SK-N-SH treated with all-trans-retinoic acid at 6 μM for 48 hours (cell line): ENCODE measurements at regions not wholly inside any gene's neighbourhood (a gene's known extent, or its start where the extent isn't known, plus 50 kb on each side); places are given as distances from the start of the nearest gene placed in this dataset.

Experiments used
- ATAC-seq: fragments of 200-7000 bp; cut with Tn5 transposase; 3 replicates; pipeline ENCODE4 v1.9.1; 2020; ENCODE audit warnings: mild to moderate bottlenecking, moderate library complexity
- BACH2 ChIP-seq: fragments of 250-450 bp; sonication (Bioruptor Pico); IDR thresholded peaks from 2 replicates; pipeline ENCODE4 v1.9.0; 2021; ENCODE audit warnings: mild to moderate bottlenecking, borderline replicate concordance
- CSDC2 ChIP-seq: fragments of 250-450 bp; sonication (Bioruptor Pico); IDR thresholded peaks from 2 replicates; pipeline ENCODE4 v1.5.0; 2020; ENCODE audit warnings: mild to moderate bottlenecking, moderate library complexity
- ESRRG ChIP-seq: fragments of 250-450 bp; sonication (Bioruptor Pico); IDR thresholded peaks from 2 replicates; pipeline ENCODE4 v1.6.1; 2021; ENCODE audit warnings: mild to moderate bottlenecking
- GLIS3 ChIP-seq: fragments of 250-450 bp; sonication (Bioruptor Pico); IDR thresholded peaks from 2 replicates; pipeline ENCODE4 v1.5.0; 2020; ENCODE audit warnings: mild to moderate bottlenecking, moderate library complexity
- ISL1 ChIP-seq: fragments of 250-450 bp; sonication (Bioruptor Pico); IDR thresholded peaks from 2 replicates; pipeline ENCODE4 v2.1.2; 2022; ENCODE audit warnings: mild to moderate bottlenecking, moderate library complexity
- OSR1 ChIP-seq: fragments of 250-450 bp; sonication (Bioruptor Pico); IDR thresholded peaks from 2 replicates; pipeline ENCODE4 v1.8.0; 2022; ENCODE audit warnings: moderate library complexity, mild to moderate bottlenecking, inconsistent platforms
- PPARA ChIP-seq: fragments of 250-450 bp; sonication (Bioruptor Pico); IDR thresholded peaks from 2 replicates; pipeline ENCODE4 v1.5.0; 2020; ENCODE audit warnings: mild to moderate bottlenecking, borderline replicate concordance
- RARB ChIP-seq: fragments of 250-450 bp; sonication (Bioruptor Pico); IDR thresholded peaks from 2 replicates; pipeline ENCODE4 v1.8.0; 2021; ENCODE audit warnings: mild to moderate bottlenecking, moderate library complexity
- SNAI2 ChIP-seq: fragments of 250-450 bp; sonication (Bioruptor Pico); IDR thresholded peaks from 2 replicates; pipeline ENCODE4 v1.5.0; 2020; ENCODE audit warnings: mild to moderate bottlenecking, moderate library complexity
- TCF4 ChIP-seq: fragments of 250-450 bp; sonication (Bioruptor Pico); IDR thresholded peaks from 2 replicates; pipeline ENCODE4 v1.8.0; 2021; ENCODE audit warnings: mild to moderate bottlenecking, moderate library complexity, borderline replicate concordance
- TOX ChIP-seq: fragments of 250-450 bp; sonication (Bioruptor Pico); IDR thresholded peaks from 2 replicates; pipeline ENCODE4 v1.8.0; 2021; ENCODE audit warnings: mild to moderate bottlenecking, moderate library complexity, borderline replicate concordance
- ZFP3 ChIP-seq: fragments of 250-450 bp; sonication (Bioruptor Pico); IDR thresholded peaks from 2 replicates; pipeline ENCODE4 v1.5.0; 2020; ENCODE audit warnings: mild to moderate bottlenecking, moderate library complexity
- ZFP30 ChIP-seq: fragments of 450-650 bp; formaldehyde crosslinking; IDR thresholded peaks from 2 replicates; pipeline ENCODE4 v1.5.0; 2022; ENCODE audit warnings: mild to moderate bottlenecking, moderate library complexity
- ZNF565 ChIP-seq: fragments of 450-650 bp; formaldehyde crosslinking; conservative IDR thresholded peaks from 2 replicates; pipeline ENCODE4 v1.5.0; 2020; ENCODE audit warnings: low read depth, mild to moderate bottlenecking, moderate library complexity
- ZNF70 ChIP-seq: fragments of 450-650 bp; formaldehyde crosslinking; IDR thresholded peaks from 2 replicates; pipeline ENCODE4 v1.5.0; 2020; ENCODE audit warnings: mild to moderate bottlenecking, moderate library complexity
- ZNF8 ChIP-seq: fragments of 450-650 bp; formaldehyde crosslinking; IDR thresholded peaks from 2 replicates; pipeline ENCODE4 v1.5.0; 2020; ENCODE audit warnings: mild to moderate bottlenecking, moderate library complexity
- TF ChIP-seq, protein P1 (sequence below): fragments of 250-450 bp; sonication (Bioruptor Pico); IDR thresholded peaks from 2 replicates; pipeline ENCODE4 v1.8.0; 2020; ENCODE audit warnings: mild to moderate bottlenecking, moderate library complexity, borderline replicate concordance
- TF ChIP-seq, protein P2 (sequence below): fragments of 250-450 bp; sonication (Bioruptor Pico); IDR thresholded peaks from 2 replicates; pipeline ENCODE4 v1.5.1; 2021; ENCODE audit warnings: mild to moderate bottlenecking, moderate library complexity
- TF ChIP-seq, protein P3 (sequence below): fragments of 250-450 bp; sonication (Bioruptor Pico); IDR thresholded peaks from 2 replicates; pipeline ENCODE4 v1.5.1; 2020; ENCODE audit warnings: low read depth, mild to moderate bottlenecking, moderate library complexity
- TF ChIP-seq, protein P4 (sequence below): fragments of 250-450 bp; sonication (Bioruptor Pico); IDR thresholded peaks from 2 replicates; pipeline ENCODE4 v1.5.0; 2020; ENCODE audit warnings: mild to moderate bottlenecking, moderate library complexity
- TF ChIP-seq, protein P5 (sequence below): fragments of 250-450 bp; sonication (Bioruptor Pico); IDR thresholded peaks from 2 replicates; pipeline ENCODE4 v1.8.0; 2021; ENCODE audit warnings: low read depth, mild to moderate bottlenecking, moderate library complexity, borderline replicate concordance

DNA sequence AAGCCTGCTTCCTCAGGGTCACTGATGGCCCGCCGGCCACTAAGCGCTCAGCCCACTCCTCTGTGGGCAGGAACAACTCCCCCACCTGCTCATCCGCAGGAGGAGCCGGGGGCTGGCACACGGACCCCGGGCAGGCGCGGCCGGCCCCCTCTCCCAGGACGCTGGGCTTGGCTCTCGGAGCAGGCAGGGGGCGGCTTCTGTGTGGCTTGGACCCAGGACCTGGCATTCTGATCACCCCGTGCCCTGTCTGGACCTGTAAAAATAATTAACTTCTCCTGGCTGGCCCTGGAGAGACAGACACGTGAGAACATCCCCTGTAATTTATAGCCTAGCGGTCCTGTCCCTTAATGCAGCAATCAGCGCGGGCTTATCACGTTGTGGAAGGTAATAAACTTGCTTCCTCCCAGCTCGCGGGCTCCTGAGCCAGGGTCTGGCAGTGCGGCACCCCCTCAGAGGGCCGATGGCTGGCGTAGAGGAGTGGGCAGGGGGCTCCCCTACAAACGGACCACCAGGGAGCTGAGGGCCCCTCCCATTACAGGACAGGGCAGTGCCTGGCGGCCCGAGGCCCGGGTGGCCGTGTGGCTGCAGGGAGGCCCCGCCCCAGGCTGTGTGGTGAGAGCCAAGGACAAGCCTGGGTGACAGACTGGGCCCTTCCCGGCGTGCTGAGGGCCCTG, 84.5 kb upstream of the NKX1-1 start:
- TF ChIP-seq ZFP3 (CRISPR knock-in tag) (no peak), TOX (no peak), ISL1 (CRISPR knock-in tag) (no peak), OSR1 (CRISPR knock-in tag) (no peak), CSDC2 (CRISPR knock-in tag) (no peak), ESRRG (CRISPR knock-in tag) (no peak), SNAI2 (CRISPR knock-in tag) (no peak), ZFP30 (CRISPR knock-in tag) (no peak), GLIS3 (CRISPR knock-in tag) (no peak), BACH2 (CRISPR knock-in tag) (no peak), ZNF8 (CRISPR knock-in tag) (no peak)
- TF ChIP-seq, protein P1, sequence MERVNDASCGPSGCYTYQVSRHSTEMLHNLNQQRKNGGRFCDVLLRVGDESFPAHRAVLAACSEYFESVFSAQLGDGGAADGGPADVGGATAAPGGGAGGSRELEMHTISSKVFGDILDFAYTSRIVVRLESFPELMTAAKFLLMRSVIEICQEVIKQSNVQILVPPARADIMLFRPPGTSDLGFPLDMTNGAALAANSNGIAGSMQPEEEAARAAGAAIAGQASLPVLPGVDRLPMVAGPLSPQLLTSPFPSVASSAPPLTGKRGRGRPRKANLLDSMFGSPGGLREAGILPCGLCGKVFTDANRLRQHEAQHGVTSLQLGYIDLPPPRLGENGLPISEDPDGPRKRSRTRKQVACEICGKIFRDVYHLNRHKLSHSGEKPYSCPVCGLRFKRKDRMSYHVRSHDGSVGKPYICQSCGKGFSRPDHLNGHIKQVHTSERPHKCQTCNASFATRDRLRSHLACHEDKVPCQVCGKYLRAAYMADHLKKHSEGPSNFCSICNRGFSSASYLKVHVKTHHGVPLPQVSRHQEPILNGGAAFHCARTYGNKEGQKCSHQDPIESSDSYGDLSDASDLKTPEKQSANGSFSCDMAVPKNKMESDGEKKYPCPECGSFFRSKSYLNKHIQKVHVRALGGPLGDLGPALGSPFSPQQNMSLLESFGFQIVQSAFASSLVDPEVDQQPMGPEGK (CRISPR knock-in tag) = no peak
- TF ChIP-seq, protein P2, sequence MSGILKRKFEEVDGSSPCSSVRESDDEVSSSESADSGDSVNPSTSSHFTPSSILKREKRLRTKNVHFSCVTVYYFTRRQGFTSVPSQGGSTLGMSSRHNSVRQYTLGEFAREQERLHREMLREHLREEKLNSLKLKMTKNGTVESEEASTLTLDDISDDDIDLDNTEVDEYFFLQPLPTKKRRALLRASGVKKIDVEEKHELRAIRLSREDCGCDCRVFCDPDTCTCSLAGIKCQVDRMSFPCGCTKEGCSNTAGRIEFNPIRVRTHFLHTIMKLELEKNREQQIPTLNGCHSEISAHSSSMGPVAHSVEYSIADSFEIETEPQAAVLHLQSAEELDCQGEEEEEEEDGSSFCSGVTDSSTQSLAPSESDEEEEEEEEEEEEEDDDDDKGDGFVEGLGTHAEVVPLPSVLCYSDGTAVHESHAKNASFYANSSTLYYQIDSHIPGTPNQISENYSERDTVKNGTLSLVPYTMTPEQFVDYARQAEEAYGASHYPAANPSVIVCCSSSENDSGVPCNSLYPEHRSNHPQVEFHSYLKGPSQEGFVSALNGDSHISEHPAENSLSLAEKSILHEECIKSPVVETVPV = no peak
- TF ChIP-seq, protein P3, sequence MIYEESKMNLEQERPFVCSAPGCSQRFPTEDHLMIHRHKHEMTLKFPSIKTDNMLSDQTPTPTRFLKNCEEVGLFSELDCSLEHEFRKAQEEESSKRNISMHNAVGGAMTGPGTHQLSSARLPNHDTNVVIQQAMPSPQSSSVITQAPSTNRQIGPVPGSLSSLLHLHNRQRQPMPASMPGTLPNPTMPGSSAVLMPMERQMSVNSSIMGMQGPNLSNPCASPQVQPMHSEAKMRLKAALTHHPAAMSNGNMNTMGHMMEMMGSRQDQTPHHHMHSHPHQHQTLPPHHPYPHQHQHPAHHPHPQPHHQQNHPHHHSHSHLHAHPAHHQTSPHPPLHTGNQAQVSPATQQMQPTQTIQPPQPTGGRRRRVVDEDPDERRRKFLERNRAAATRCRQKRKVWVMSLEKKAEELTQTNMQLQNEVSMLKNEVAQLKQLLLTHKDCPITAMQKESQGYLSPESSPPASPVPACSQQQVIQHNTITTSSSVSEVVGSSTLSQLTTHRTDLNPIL = no peak
- TF ChIP-seq, all 23 proteins: peak for 0
- 0 out of 3 replicates have a peak, but pooled peaks have one; percentile 23 for ATAC-seq

DNA sequence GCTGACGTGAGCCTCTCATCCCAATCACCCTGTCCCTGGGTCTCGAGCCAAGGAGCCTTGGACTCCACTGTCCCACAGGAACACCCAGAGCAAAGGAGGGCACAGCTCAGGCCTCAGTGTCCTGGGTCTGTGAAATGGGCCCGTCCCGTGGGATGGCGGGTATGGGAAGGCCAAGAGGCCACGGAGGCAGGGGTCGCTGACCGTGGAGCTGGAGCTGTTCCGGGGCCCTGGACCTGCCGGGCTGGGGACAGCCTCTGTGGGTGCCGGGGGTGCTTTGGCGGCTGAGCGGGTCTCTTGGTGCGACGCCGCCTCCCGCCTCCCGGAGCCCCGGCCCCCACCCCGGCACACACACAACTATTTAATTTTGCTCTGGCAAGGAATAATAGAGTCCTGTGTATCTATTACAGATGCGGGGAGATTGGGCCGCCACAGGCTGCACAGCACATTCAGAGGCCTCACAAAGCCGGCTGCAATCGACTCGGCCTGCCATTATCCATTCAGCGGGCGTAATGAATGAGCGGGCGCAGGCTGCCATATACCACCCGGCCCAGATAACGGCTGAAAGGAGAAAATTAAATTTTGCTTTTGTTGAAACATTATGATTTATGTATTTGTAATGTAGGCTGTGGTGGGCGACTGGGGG, 83.9 kb upstream of the NKX1-1 start:
- TF ChIP-seq CSDC2 (CRISPR knock-in tag) = no peak
- no peak for TF ChIP-seq ZFP3 (CRISPR knock-in tag)
- TF ChIP-seq BACH2 (CRISPR knock-in tag) = no peak
- 0 out of 3 replicates have a peak, but pooled peaks have one; percentile 16 for ATAC-seq

DNA sequence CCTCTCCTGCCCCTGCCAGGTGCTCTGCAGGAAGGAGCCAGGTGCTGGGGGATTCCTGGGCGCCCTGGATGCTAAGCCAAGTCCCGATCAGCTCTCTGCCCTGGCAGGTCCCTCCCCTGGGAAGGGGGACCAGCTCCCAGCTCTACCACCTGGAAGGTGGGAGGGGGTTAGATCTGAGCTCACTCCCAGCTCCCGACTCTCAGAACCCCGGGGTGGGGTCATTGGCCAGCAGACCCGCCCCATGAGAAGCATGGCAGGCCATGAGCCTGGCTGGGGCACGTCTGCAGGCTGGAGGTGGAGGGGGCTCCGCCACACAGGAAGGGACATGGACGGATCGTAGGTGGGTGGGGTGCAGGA, 83.4 kb upstream of the NKX1-1 start:
- ATAC-seq = no peak
- TF ChIP-seq PPARA (CRISPR knock-in tag) (no peak), TCF4 (no peak), GLIS3 (CRISPR knock-in tag) (no peak), BACH2 (CRISPR knock-in tag) (no peak), SNAI2 (CRISPR knock-in tag) (no peak), ZNF565 (CRISPR knock-in tag) (no peak), RARB (CRISPR knock-in tag) (no peak)

DNA sequence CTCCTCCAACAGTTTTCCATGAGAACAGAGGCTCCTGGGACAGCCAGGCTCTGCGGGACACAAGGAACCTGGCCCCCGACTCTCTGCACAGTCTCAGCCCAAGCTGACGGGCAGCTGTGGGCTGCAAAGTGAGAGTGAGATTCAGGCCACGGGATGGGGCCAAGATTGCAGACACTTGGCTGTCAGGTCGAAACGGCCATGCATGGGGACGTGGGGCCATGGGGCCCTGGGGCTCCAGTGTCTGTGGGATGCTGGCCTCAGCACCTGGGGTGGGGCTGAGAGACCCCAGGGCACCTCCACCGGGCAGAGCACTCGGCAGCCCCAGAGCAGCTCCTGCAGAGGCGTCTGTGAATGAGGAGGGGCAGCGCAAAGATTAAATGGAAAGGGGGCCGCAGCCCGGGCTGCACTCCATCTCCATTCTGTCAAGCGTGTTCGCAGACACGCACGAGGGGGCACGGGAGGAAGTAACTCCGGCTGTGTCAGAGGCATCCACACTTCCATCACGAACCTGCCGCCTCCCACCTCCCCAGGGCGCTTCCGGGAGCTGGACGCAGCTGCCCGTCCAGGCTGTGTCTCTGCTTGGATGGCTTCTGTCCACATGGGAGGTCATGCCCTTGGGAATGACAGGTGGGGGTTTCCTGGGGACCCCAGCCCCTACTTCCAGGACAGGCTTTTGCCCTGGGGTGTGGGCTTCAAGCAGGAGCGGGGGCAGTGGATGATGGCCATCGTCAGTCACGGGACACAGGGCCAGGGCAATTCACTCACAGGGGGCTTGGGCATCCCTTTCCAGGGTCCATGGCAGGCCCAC, 82.8 kb upstream of the NKX1-1 start:
- no peak for ATAC-seq
- TF ChIP-seq, protein P2 = no peak
- TF ChIP-seq ESRRG (CRISPR knock-in tag) = no peak
- no peak for TF ChIP-seq GLIS3 (CRISPR knock-in tag)
- TF ChIP-seq, protein P4, sequence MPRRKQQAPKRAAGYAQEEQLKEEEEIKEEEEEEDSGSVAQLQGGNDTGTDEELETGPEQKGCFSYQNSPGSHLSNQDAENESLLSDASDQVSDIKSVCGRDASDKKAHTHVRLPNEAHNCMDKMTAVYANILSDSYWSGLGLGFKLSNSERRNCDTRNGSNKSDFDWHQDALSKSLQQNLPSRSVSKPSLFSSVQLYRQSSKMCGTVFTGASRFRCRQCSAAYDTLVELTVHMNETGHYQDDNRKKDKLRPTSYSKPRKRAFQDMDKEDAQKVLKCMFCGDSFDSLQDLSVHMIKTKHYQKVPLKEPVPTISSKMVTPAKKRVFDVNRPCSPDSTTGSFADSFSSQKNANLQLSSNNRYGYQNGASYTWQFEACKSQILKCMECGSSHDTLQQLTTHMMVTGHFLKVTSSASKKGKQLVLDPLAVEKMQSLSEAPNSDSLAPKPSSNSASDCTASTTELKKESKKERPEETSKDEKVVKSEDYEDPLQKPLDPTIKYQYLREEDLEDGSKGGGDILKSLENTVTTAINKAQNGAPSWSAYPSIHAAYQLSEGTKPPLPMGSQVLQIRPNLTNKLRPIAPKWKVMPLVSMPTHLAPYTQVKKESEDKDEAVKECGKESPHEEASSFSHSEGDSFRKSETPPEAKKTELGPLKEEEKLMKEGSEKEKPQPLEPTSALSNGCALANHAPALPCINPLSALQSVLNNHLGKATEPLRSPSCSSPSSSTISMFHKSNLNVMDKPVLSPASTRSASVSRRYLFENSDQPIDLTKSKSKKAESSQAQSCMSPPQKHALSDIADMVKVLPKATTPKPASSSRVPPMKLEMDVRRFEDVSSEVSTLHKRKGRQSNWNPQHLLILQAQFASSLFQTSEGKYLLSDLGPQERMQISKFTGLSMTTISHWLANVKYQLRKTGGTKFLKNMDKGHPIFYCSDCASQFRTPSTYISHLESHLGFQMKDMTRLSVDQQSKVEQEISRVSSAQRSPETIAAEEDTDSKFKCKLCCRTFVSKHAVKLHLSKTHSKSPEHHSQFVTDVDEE (CRISPR knock-in tag) = no peak
- TF ChIP-seq, protein P1 (CRISPR knock-in tag) = no peak
- no peak for TF ChIP-seq ZNF70
- TF ChIP-seq ZFP30 (CRISPR knock-in tag) = no peak
- no peak for TF ChIP-seq RARB (CRISPR knock-in tag)
- no peak for TF ChIP-seq SNAI2 (CRISPR knock-in tag)
- TF ChIP-seq, protein P5, sequence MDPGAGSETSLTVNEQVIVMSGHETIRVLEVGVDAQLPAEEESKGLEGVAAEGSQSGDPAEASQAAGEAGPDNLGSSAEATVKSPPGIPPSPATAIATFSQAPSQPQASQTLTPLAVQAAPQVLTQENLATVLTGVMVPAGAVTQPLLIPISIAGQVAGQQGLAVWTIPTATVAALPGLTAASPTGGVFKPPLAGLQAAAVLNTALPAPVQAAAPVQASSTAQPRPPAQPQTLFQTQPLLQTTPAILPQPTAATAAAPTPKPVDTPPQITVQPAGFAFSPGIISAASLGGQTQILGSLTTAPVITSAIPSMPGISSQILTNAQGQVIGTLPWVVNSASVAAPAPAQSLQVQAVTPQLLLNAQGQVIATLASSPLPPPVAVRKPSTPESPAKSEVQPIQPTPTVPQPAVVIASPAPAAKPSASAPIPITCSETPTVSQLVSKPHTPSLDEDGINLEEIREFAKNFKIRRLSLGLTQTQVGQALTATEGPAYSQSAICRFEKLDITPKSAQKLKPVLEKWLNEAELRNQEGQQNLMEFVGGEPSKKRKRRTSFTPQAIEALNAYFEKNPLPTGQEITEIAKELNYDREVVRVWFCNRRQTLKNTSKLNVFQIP (CRISPR knock-in tag) = no peak
- no peak for TF ChIP-seq ZFP3 (CRISPR knock-in tag)
